Upper lobe of right lung (tissue), 1 donor: ENCODE measurements at regions not wholly inside any gene's neighbourhood (a gene's known extent, or its start where the extent isn't known, plus 50 kb on each side); places are given as distances from the start of the nearest gene placed in this dataset.

ENCODE experiments used
- ATAC-seq: fragments of 200-7000 bp; cut with Tn5 transposase; one replicate; pipeline ENCODE4 v1.9.1; 2020; ENCODE audit warnings: mild to moderate bottlenecking, moderate library complexity
- DNase-seq: peaks from one replicate; pipeline ENCODE4 v3.0.0-alpha.2; 2020
- H3K27ac ChIP-seq: fragments of 200-600 bp; one replicate; pipeline ENCODE4 v1.8.0; 2022
- H3K27me3 ChIP-seq: fragments of 200-600 bp; one replicate; pipeline ENCODE4 v1.8.0; 2022; ENCODE audit warnings: mild to moderate bottlenecking
- H3K36me3 ChIP-seq: fragments of 200-600 bp; one replicate; pipeline ENCODE4 v1.8.0; 2022
- H3K4me1 ChIP-seq: fragments of 200-600 bp; one replicate; pipeline ENCODE4 v1.8.0; 2022
- H3K4me3 ChIP-seq: fragments of 200-600 bp; one replicate; pipeline ENCODE4 v1.8.0; 2022; ENCODE audit warnings: mild to moderate bottlenecking
- H3K9me3 ChIP-seq: fragments of 200-600 bp; one replicate; pipeline ENCODE4 v1.8.0; 2022
- intact Hi-C: fragments of 100-400 bp; cut with DNase I; formaldehyde crosslinking; loops from one replicate; pipeline ENCODE4 v1.11.0; 2022
- TF ChIP-seq, protein P1 (sequence below): fragments of 200-600 bp; IDR thresholded peaks from one replicate; pipeline ENCODE4 v1.8.0; 2022; ENCODE audit warnings: antibody characterized with exemption
- donor health status: DM: no; HTN: yes; CAD: no; lungs with severe emphysema.

DNA sequence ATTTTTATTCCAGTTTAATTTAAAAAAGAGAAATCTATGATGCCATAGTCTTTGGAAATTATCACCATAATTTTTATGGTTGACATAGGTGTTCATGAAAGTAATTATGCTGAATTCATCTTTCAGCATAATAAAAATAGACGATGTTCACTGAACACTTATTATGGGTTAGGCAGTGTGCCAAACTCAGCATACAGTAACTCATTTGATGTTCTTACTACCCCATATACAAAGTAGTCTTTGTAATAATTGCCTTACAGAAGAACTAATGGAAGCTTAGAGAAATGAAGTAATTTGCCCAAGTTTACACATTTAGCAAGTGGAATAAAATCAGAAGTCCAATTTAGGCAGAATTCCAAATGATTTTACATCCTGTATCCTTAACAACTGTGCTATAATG, 852.2 kb upstream of the GOT2 start:
- ATAC-seq (no peak), DNase-seq (no peak)
- TF ChIP-seq, protein P1, sequence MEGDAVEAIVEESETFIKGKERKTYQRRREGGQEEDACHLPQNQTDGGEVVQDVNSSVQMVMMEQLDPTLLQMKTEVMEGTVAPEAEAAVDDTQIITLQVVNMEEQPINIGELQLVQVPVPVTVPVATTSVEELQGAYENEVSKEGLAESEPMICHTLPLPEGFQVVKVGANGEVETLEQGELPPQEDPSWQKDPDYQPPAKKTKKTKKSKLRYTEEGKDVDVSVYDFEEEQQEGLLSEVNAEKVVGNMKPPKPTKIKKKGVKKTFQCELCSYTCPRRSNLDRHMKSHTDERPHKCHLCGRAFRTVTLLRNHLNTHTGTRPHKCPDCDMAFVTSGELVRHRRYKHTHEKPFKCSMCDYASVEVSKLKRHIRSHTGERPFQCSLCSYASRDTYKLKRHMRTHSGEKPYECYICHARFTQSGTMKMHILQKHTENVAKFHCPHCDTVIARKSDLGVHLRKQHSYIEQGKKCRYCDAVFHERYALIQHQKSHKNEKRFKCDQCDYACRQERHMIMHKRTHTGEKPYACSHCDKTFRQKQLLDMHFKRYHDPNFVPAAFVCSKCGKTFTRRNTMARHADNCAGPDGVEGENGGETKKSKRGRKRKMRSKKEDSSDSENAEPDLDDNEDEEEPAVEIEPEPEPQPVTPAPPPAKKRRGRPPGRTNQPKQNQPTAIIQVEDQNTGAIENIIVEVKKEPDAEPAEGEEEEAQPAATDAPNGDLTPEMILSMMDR = no peak
- Histone ChIP-seq H3K36me3 (no peaks in the 10 kb centered on the region), H3K4me3 (no peak overlapping the region), H3K9me3 (no peaks in the 10 kb centered on the region), H3K27ac (no peak overlapping the region), H3K27me3 (no peaks in the 10 kb centered on the region), H3K4me1 (no peaks in the 10 kb centered on the region)
- intact Hi-C loops = no loop called here

DNA sequence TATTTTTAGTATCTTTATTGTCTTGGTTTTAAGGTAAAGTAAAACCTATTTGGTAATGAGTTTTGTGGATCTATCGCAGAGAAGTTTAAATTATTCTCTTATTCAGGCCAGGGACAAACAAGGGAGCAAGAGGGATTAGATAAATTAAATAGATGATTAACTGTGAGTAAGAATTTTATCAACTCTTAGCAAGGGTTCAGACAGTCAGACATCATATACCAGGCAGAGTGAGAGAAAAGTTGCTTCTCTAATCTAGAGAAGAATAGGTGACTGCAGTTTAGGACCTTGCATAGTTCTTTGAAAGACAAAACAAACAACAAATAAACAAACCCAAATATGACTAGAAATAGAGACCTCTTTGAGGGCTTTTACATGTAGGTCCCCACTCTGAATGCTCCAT, 840.2 kb upstream of the GOT2 start:
- intact Hi-C loops = no loop called here
- DNase-seq (no peak), ATAC-seq (no peak)
- H3K4me3 ChIP-seq = no peak overlapping the region
- H3K4me1 ChIP-seq = no peaks in the 10 kb centered on the region
- TF ChIP-seq, protein P1 = no peak
- no peaks in the 10 kb centered on the region for H3K9me3 ChIP-seq
- H3K27ac ChIP-seq = no peak overlapping the region
- no peaks in the 10 kb centered on the region for H3K36me3 ChIP-seq
- H3K27me3 ChIP-seq = no peaks in the 10 kb centered on the region

DNA sequence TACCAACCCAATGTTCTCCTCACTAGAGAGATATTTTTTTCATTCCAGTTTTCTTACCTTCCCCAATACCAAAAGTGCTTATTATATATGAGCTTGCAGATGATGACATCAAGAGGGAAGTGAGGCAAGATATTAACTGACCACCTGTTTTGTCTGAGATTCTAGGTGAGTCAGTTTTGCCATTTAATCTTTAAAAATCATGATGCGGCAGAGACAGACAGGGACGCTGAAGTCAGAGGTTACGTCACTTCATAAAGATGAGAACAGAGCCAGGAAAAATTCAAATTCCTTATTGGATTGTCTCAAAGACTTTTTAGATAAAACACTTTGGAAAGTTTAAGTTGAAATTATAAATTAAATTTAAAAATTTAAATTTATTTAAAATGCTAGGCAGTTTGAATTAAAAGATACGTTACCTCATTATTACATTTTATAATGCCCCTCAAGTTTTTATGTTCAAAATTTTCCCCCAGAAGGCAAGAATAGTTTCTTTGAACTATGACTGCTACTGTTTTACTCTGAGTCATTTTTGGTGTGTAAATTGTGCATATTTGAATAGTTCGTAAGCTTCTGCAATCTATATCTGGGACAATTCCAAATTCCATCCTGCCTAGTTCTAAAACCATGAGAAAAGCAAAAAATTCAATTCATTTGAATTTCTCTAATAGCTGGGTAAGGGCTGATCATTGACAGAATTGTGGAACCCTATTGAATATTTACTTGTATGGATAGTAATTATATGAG, 839.6 kb upstream of the GOT2 start:
- TF ChIP-seq, protein P1 = no peak
- no peaks in the 10 kb centered on the region for H3K36me3 ChIP-seq
- intact Hi-C loops = no loop called here
- no peak overlapping the region for H3K27ac ChIP-seq
- H3K27me3 ChIP-seq = no peaks in the 10 kb centered on the region
- DNase-seq = no peak
- H3K4me3 ChIP-seq = no peak overlapping the region
- no peaks in the 10 kb centered on the region for H3K9me3 ChIP-seq
- H3K4me1 ChIP-seq = no peaks in the 10 kb centered on the region
- no peak for ATAC-seq

DNA sequence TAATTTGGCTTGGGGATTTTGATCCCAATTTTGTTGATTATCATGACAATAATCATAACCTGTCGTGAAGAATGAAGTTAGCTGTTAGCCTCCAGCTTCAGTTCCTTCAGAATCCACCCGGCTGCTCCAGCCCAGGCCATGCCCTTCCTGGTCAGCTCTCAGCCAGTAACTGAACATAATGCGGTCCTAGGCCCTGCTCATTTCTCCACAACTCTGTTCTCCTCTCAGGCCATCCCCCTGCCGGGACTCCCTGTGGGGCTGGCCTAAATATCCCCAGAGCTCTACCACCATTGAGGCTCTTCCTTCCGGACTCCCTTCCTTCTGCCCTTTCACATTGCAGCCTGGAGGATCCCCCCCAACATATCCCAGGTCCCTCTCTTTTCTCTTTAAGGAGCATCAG, 833.4 kb upstream of the GOT2 start:
- Histone ChIP-seq H3K27ac (no peak overlapping the region), H3K4me3 (no peak overlapping the region), H3K27me3 (no peaks in the 10 kb centered on the region), H3K9me3 (no peaks in the 10 kb centered on the region), H3K36me3 (no peaks in the 10 kb centered on the region), H3K4me1 (no peaks in the 10 kb centered on the region)
- no peak for DNase-seq
- intact Hi-C loops = no loop called here
- TF ChIP-seq, protein P1 = no peak
- no peak for ATAC-seq

DNA sequence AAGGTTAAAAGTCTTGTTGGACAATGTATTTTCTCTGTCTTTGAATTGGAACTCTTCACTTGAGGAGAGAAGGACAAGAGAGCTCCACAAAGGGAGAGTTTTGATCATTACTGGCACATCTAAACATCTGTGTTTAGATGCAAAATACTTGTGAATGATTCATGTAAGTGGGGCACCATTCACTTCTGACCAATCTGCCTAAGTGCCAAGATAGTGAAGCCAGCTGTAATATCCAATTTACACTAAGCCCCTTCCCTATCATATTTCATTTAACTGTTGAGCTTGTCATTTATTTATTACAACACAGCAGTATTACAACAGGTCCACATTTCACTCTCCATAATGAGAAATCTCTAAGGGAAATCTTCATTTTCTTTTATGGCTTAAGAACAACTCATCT, 832.3 kb upstream of the GOT2 start:
- ATAC-seq (no peak), DNase-seq (no peak)
- Histone ChIP-seq H3K36me3 (no peaks in the 10 kb centered on the region), H3K9me3 (no peaks in the 10 kb centered on the region), H3K4me3 (no peak overlapping the region), H3K27me3 (no peaks in the 10 kb centered on the region), H3K4me1 (no peaks in the 10 kb centered on the region), H3K27ac (no peak overlapping the region)
- intact Hi-C loops = no loop called here
- TF ChIP-seq, protein P1 = no peak

DNA sequence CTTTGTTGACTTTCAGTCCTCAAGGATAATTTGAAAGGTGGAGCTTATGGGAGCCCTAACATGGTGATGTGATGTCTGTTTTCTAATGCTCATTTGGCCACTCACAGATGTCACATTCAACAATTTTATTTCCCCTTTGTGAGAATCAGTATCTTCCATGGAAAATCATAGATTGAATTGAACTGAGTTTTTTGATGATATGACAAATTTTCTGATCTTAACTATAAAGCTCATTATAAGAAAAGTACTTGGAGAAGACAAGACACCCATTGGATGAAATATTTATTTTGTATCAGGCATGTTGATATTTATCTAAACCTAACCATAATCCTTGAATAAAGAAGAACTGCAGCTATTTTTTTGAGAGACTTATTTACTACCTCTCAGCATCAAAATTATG, 824.6 kb upstream of the GOT2 start:
- intact Hi-C loops = no loop called here
- no peaks in the 10 kb centered on the region for H3K27me3 ChIP-seq
- no peaks in the 10 kb centered on the region for H3K4me1 ChIP-seq
- no peaks in the 10 kb centered on the region for H3K36me3 ChIP-seq
- no peak for DNase-seq
- H3K9me3 ChIP-seq = no peaks in the 10 kb centered on the region
- no peak overlapping the region for H3K4me3 ChIP-seq
- H3K27ac ChIP-seq = no peak overlapping the region
- TF ChIP-seq, protein P1 = no peak
- ATAC-seq = no peak
